CD4-positive, alpha-beta T cell treated with Interleukin-17A for 1 hour (primary cell): ENCODE measurements at regions not wholly inside any gene's neighbourhood (a gene's known extent, or its start where the extent isn't known, plus 50 kb on each side); places are given as distances from the start of the nearest gene placed in this dataset.

ENCODE experiments used
- DNase-seq: peaks from one replicate; pipeline ENCODE4 v3.0.0-alpha.2; 2020

DNA sequence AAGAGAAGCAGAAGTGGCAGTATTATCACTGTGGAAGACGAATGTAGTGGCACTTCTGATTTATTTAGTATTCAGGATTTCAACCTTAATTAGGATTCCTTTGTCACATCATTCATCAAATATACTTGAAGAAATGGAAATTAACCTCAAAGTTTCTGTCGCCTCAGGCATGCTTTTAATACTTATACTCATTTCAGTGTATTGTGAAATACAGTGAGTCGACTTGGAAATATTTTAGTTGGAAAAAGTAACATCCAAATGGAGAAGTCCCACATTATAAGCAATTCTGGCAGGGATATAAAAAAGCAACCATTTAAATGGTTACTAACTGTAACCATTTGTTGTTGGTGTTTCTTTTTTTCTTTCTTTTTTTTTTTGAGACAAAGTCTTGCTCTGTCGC, 648.8 kb downstream of the ARL4A start:
- no peak for DNase-seq

DNA sequence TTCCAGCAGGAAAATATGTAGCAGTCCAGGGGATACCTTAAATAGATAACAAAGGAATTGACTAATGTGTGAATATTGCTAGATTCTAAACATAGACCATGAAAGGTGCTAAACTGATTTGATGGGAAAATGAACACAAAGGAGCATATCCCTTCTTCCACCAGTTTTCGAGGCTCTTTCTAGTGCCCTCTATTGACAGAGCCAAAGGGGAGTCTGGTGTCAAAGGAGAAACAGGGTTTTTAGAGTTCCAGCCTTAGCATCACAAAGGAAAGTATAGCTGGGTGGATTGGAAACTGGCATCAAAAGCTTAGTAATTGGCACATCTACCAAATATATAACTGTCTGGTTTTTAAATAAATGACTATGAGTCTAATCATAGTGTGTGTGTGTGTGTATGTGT, 636.8 kb downstream of the ETV1 start:
- no peak for DNase-seq

DNA sequence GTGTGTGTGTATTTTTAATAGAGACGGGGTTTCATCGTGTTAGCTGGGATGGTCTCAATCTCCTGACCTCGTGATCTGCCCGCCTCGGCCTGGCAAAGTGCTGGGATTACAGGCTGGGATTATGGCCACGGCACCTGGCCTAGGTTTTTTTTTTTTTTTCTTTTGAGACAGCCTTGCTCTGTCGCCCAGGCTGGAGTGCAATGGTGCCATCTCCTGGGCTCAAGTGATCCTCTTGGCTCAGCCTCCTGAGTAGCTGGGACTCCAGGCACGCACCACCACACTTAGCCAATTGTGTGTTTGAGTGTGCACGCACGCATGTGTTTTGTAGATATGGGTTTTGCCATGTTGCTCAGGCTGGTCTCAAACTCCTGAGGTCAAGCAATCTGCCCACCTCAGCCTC, 629.8 kb downstream of the ETV1 start:
- DNase-seq = no peak

GRCh38 chr7:13386741-13387140, 602.7 kb downstream of the ETV1 start:
- DNase-seq = no peak

DNA sequence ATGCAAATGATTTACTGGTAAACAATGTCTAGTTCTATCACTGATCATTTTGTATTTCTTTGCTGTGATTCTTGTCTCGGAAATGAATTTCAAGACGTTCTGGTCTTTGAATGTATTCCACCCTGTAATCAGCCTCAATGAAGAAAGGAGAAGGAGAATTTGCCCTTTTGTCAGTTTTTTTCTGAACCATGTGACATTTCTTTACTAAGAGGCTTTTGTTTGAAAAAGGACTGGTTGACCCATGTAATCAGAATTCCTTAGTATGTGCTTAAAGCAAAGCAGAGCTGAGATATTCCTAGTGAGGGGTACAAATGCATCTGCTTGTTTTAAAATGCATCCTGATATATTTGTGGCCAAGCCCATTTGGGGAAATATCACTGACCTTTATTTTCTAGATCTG, 581.6 kb downstream of the ETV1 start:
- no peak for DNase-seq

DNA sequence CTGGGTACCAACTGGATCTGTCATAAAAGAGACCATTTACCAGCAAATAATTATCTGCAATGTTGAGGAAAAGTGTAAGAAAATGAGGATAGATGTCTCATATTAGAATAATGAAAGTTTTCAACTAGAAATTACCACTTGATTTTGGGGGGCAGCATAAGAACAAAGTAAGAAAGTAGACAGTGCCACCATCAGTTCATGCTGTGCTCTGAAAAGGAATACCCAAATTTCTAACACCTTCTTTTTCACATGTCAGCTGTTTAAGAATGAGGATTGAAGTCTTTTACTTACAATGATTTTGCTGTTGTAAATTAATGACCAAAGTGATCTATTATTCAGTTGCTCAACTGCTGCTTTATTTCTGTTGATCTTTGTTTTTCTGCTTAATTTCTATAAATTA, 578.3 kb downstream of the ETV1 start:
- no peak for DNase-seq

DNA sequence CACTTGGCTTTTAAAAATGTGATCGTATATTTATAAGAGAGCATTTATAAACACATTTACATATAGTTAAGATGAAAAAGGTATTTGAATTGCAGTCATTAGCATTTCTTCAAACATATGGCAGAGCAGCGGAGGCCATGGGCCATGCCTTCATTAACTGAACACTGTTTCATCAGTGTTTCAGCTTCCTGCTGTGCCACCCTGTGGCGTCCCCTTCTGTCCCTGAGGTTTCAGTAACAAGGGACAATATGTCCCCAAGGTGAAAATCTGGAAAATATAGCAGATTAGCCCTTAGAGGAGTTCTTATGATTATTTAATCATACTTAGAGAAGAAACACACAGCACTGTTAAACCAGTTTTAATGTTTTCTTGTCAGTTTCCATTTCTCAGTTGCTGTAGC, 577.8 kb downstream of the ETV1 start:
- DNase-seq = no peak

GRCh38 chr7:13414181-13414580, 575.3 kb downstream of the ETV1 start:
- no peak for DNase-seq

DNA sequence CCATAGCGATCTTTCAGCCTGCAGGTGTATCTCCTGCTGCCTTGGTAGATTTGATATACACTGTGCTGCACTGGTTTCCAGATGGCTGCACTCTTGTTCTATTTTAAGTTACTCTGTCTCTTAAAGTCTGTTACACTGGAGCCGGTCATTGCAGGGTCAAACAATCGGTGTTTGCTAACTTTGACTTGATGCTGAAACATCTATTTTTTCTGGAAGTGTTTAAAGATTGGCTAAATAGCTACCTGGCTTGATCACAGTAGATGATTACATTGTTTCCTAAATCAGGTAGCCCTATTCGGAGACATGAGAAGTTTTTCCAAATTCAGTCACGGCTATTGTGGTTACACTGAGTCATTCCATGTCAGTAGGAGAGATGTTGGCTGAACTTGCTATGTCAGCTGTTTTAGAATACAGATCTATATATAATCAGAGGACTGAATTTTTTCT, 574.8 kb downstream of the ETV1 start:
- no peak for DNase-seq

- DNase-seq = no peak
Measured at GRCh38 chr7:13416071-13416470, 573.4 kb downstream of the ETV1 start.

- DNase-seq = no peak
Measured at GRCh38 chr7:13416544-13416943, 572.9 kb downstream of the ETV1 start.

- no peak for DNase-seq
Measured at GRCh38 chr7:13420726-13421125, 568.7 kb downstream of the ETV1 start.

GRCh38 chr7:13421776-13422175, 567.7 kb downstream of the ETV1 start:
- DNase-seq = no peak

GRCh38 chr7:13433946-13434345, 555.5 kb downstream of the ETV1 start:
- DNase-seq = no peak

DNA sequence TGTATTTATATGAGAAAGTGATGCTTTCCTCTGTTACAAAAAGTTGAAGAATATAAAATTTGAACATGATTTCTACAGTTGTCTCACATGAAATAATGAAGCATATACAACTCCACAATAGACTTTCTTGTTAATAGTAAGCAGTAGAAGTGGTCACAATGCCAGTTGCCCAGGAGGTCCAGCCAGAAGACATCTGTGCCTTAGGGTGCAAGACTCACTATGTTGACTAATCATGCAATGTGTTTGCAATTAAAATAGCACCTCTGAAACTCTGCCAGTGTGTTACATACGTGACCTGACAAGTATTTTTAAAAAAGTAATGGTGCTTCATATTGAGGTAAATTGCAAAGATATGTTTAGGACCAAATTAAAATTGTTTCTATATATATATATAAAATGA, 547.2 kb downstream of the ETV1 start:
- DNase-seq = no peak

DNA sequence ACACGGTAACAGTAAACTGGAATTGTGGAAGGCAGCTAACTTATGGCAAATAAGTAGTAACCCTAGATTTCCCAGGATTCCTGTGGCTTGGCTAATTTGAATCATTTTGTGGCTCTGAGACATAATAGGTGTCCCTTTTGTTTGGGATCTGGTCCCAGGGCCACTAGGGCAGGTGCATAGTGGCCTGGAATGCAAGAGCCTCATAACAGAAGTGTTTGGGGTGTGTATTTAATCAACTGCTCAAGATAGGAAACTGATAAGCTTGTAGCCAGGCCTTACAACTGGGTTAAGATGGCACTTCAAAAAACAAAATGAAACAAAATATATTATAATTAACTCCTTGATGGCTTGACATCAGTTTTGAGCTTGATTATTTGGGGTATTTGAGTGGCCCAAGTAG, 541.8 kb downstream of the ETV1 start:
- no peak for DNase-seq

DNA sequence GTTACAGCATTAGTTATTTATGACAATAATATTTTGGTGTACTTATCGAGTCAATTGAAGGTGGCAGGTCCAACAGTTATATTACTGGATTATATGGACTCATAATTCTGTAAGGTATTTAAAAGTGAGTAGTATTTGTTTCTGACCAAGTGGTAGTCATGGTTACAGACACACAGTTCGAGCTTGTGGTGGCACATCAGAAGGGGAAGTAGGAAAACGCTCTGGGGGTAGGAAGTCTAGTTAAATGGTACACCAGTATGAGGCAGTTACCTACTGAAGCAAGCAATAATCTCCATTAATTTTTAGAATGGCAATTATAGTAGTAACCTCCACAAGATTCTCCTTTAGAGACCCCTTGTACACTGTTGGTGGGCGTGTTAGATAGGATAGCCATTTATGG, 541.2 kb downstream of the ETV1 start:
- no peak for DNase-seq

DNA sequence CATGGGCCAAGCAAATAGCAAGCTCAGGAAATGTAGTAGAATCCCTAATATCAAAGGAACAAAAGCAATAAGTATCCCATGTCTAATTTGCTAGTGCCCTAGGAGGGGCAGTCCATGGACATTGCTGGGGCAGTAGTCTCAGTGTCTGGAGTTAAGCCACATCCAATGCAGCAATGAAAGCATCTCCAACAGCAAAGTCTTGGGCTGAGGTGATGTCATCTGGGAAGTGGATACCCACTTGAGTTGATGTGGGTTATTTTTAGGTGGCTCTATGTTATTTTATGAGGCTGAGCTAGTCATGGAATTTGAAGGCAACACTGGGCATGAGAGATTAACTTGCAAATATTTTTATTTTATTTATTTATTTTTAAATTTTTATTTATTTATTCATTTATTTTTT, 540.0 kb downstream of the ETV1 start:
- DNase-seq = no peak

- no peak for DNase-seq
Measured at GRCh38 chr7:13454916-13455592, 534.4 kb downstream of the ETV1 start.

DNA sequence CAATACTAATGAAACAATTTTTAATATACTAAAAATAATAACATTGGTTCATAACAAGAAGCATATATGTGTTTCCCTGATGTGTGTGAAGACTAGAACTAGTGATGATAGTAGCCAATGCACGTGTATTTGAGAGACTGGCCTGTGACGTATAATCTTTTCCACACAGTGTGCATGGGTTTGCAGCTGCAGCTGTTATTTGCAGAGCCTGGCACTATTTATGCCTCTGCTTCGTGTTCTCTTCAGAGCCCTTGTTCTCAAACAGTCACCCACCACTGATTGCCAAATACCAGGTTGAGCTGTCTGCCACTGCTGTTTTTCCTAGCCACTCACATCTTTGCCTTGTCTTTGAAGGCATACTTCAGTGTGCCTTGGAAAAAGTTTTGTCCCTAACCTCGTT, 531.7 kb downstream of the ETV1 start:
- no peak for DNase-seq

DNA sequence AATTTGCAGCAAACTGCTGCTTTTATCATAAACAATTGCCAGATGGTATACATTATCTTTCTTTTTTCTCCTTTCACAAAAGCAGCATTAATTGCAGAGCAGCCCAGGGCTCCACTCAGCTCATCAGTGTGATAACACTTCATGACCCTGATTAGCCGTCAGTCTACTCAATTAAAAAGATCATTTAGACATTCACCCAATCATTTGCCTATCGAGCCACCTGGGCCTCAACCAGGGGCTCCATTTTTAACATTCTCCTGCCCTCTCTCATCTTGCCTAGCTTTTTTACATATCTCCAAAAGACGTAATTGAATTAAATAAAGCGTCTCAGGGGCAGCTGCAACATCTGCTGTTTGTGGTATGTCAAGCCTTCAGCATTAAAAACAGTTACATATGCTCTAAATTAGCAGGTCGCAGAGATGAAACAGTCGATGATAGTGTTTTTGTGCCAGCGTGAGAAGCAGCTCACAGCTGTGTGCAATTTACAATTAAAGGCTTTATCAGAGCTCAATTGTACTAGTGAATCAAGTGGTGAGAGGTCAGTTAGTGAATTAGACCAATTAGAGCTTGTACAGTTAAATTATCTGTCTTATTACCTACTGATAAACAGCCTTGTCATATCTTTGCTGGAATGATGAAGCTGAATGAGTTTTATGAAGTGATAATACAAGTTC, 522.5 kb downstream of the ETV1 start:
- DNase-seq = no peak

DNA sequence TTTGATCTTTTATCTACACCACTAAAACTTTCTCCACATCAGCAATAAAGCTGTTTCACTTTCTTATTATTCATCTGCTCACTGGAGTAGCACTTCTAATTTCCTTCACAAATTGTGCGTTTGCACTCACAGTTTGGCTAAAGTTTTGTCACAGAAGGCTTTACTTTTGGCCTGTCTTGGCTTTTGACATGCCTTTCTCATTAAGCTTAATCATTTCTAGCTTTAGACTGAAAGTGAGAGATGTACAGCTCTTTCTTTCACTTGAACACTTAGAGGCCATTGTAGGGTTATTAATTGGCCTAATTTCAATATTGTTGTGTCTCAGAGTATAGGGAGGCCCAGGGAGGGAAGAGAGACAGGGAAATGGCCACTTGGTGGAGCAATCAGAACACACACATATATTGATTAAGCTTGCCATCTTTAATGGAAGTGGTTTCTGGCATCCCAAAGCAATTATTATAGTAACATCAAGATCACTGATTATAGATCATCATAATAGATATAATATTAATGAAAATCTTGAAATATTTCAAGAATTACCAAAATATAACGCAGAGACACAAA, 512.5 kb downstream of the ETV1 start:
- DNase-seq = no peak

GRCh38 chr7:13489386-13489785, 500.1 kb downstream of the ETV1 start:
- no peak for DNase-seq

DNA sequence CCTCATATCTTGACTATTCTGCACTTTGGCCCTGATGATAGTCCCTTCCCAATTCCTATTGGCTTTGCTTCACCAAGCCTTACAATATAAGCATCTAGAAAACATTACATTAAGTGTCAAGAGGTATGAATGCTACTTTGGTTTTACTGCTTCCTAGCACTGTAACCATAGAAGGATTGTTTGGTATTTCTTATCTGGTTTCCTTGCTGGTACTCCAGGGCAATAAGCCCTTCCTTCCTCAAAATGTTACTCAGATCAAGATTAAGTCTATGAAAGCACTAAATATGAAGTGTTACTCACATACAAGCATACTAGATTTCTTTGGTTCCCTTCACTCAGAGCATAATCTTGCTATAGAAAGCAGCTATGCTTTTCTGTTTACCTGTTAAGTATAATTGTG, 492.5 kb downstream of the ETV1 start:
- no peak for DNase-seq

GRCh38 chr7:13508586-13508985, 480.9 kb downstream of the ETV1 start:
- DNase-seq = no peak
